VCaP (cell line): ENCODE measurements at regions not wholly inside any gene's neighbourhood (a gene's known extent, or its start where the extent isn't known, plus 50 kb on each side); places are given as distances from the start of the nearest gene placed in this dataset.
A peak's percentile ranks its signal among the peaks of the same experiment; 100 is the strongest.

Source experiments
- H3K27ac ChIP-seq: fragments of 450-650 bp; 2 replicates; pipeline ENCODE4 v1.5.1; 2017
- TF ChIP-seq, protein P1 (sequence below): fragments of 450-650 bp; conservative IDR thresholded peaks from 2 replicates; pipeline ENCODE4 v1.5.1; 2017; ENCODE audit warnings: mild to moderate bottlenecking, moderate library complexity

DNA sequence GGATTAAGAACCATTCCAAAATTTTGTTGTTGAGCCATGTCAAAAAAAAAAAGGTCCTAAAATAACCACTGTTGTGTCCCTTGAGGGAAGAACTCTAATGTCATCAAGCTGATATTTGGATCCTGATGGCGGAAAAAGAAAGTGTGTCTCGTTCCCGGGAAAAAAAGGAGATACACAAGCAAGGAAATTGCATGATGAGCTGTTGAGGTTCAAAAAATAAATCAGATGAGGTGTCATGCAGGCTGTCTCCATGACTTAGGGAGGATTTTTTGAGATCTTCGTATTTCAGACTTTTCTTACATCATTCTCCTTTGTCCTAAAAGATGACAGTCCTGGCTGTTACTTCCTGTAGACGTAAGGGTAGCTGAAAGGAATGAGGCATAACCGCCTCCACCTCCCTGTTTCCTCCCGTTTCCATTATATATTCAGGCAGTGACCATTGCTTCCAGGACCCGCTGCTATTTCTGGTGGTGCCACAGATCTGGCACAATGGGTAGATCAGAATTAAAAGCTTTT lies 117.3 kb upstream of the TNFAIP3 start:
- peak overlapping the region; percentile 52 for H3K27ac ChIP-seq
- TF ChIP-seq, protein P1, sequence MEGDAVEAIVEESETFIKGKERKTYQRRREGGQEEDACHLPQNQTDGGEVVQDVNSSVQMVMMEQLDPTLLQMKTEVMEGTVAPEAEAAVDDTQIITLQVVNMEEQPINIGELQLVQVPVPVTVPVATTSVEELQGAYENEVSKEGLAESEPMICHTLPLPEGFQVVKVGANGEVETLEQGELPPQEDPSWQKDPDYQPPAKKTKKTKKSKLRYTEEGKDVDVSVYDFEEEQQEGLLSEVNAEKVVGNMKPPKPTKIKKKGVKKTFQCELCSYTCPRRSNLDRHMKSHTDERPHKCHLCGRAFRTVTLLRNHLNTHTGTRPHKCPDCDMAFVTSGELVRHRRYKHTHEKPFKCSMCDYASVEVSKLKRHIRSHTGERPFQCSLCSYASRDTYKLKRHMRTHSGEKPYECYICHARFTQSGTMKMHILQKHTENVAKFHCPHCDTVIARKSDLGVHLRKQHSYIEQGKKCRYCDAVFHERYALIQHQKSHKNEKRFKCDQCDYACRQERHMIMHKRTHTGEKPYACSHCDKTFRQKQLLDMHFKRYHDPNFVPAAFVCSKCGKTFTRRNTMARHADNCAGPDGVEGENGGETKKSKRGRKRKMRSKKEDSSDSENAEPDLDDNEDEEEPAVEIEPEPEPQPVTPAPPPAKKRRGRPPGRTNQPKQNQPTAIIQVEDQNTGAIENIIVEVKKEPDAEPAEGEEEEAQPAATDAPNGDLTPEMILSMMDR = no peak

DNA sequence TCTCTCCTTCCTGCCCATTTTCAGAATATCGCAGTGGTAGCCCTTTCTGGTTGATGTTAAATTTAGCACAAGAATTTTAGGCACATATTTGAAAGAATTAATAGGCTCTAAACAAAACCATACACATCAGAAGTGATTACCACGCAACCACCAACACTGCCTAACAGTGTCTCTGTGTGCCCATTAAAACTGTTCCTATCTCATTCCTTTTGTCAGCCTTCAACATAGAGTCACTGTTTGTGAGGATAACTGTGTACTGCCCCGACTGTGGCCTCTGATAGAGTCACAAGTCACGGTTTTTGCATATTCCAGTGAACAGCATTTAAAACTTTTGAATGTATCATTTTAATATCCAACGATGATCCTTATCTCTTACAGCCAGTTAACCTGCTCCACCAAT lies 116.8 kb upstream of the TNFAIP3 start:
- H3K27ac ChIP-seq = peak overlapping the region; percentile 52
- TF ChIP-seq, protein P1 = no peak

DNA sequence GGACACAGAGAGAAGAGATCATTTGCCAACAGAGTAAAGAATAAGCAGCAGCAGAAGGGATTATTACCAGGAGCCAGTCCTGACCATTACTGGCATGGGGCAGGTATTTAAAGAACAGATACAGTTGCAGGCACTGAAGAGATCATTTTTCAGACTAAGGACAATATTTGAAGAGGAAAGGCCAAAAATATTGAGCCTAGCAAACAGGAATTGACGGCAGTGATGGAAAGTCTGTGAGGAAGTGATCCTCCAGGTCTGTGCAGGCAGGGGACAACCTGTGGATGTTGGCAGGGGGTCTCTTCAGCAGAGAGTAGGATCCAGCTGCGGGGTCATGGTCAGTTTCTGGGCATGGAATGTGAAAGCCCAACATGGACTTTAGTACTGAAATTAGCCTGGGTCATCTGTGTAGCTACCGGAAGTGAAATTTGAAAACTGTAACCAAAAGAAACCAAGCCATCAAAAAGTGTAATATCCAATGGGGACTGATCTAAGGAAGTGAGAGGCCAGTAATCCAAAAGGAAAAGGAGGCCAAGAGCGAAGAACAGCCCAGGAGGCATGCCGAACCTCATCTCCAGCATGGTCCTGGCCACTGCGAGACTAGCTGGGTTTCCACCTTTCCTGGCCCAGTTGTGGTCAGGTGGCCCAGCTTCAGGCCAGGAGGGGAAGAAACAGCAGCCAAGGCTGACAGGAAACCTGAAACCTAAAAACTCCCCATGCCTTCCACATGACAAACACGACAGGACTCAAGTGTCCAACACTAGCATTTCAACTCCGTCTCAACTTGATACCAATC lies 115.1 kb upstream of the TNFAIP3 start:
- no peak overlapping the region for H3K27ac ChIP-seq
- TF ChIP-seq, protein P1 = no peak

DNA sequence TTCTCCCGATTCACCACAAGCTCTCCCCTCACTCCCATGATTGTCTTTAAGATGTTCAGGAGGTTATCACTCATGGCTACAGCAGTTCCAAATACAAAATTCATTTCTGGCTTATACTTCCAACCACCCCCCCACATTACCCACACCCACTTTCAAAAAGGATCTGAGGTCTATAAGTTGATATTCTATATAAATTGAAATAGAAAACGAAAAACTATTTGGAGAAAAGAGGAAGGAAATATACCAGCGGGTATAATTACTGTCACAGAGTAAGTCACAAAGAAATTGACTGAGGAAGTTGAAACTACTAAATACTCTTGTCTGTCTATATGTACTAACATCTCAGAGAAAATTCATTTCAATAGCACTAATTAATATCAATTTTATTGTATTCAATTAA lies 112.7 kb upstream of the TNFAIP3 start:
- H3K27ac ChIP-seq = no peak overlapping the region
- TF ChIP-seq, protein P1 = no peak

DNA sequence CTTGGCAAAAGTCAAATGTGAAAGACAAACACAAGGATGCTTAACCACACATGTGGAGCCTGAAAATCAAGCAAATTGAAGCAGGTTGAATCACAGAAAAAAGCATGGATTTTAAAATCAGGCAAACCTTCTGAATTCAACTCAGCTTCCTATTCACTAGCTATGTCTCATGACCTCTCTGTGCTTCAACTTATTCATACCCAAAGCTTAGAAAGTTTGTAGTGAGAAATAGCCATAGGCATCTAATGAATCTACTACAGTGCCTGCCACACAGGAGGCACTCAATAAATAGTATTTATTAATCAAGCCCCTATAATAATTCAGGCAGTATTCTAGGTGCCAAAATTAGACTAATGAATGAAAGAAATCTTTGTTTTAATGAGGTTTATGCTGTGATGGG lies 112.2 kb upstream of the TNFAIP3 start:
- TF ChIP-seq, protein P1 = no peak

DNA sequence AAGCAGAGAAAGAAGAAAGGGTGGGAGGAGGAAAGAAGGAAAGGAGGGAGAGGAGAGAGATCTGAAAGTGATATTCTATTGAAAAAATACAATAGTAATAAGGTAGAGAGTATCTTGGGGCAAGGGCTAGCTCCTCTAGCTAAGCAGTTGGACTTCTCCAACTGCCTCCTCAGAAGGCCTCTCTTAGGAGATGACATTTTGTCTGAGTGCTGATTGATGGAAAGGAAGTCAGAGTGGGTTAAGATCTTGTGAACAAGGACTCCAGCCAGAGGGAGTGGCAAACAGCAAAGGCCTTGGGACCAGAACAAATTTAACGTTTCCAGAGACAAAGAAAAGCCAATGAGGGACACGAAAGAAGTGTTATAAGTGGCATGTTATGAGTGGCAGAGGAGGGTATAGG lies 111.8 kb upstream of the TNFAIP3 start:
- TF ChIP-seq, protein P1 = no peak
- no peak overlapping the region for H3K27ac ChIP-seq

More for the DNA sequence above, 112.2 kb upstream of the TNFAIP3 start:
- H3K27ac ChIP-seq = no peak overlapping the region

DNA sequence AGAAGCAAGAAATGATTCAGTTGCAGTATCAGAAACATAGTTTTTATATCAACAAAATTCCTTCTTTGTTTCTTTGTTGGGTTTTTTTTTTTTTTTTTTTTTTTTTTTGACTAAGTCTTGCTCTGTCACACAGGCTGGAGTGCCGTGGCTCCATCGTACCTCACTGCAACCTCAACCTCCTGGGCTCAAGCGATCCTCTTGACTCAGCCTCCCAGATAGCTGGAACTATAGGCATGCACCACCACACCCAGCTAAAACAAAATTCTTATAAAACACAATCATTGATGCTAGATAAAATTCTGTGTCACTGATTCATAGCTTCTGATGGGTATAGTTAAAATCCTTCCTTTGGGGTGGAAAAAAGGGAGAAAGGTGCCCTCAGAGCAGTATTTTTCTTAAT lies 110.3 kb upstream of the TNFAIP3 start:
- TF ChIP-seq, protein P1 = no peak
- no peak overlapping the region for H3K27ac ChIP-seq
